ENCODE measurements at regions not wholly inside any gene's neighbourhood (a gene's known extent, or its start where the extent isn't known, plus 50 kb on each side); places are given as distances from the start of the nearest gene placed in this dataset.

- Histone ChIP-seq H3K9me3 (ENCODE audit: low read length) (no peaks in the 10 kb centered on the region), H3K79me2 (ENCODE audit: insufficient read depth, low read length) (no peaks in the 10 kb centered on the region), H3K4me1 (ENCODE audit: insufficient read depth, low read length) (no peaks in the 10 kb centered on the region), H3K9ac (ENCODE audit: insufficient read depth, low read depth, low read length) (no peak overlapping the region), H2AFZ (ENCODE audit: low read length) (no peak overlapping the region), H4K20me1 (ENCODE audit: insufficient read depth, low read length) (no peaks in the 10 kb centered on the region), H3K27me3 (ENCODE audit: control insufficient read depth in 1 of 2, insufficient read depth in 2 of 2, low read length in 2 of 2) (peaks cover 0 to 13% of the 10 kb centered on the region in 2 experiments; a peak in 2 of 5 replicates), H3K27ac (ENCODE audit: extremely low read length, insufficient read depth, low read length) (no peak overlapping the region), H3K4me3 (replicated peaks in 1 of 3; ENCODE audit: insufficient read depth in 1 of 3, low read depth in 2 of 3, low read length in 3 of 3) (no peak overlapping the region), H3K36me3 (replicated peaks in 1 of 2; ENCODE audit: control insufficient read depth in 1 of 2, insufficient read depth in 2 of 2, low read length in 2 of 2) (no peaks in the 10 kb centered on the region), H3K4me2 (ENCODE audit: low read depth, low read length) (no peak overlapping the region)
- FAIRE-seq (no peak), DNase-seq (ENCODE audit: low spot score) (no peak), ATAC-seq (peak; percentile 61)
- no TSS peak for BruUV-seq (replicated peaks)
- intact Hi-C loops (cut with micrococcal nuclease; ENCODE audit: unreplicated experiment): no loop called here
- in situ Hi-C loops (cut with HindIII; ENCODE audit: extremely low pct_ligation_motif_present, low pct_unique_long_range_greater_than_20kb): no loop called here
- ChIA-PET CTCF (ENCODE audit: low intra/inter-chr PET ratio, low total read pairs) (no interaction called here), POLR2A (no interaction called here)
- TF ChIP-seq, protein P1, sequence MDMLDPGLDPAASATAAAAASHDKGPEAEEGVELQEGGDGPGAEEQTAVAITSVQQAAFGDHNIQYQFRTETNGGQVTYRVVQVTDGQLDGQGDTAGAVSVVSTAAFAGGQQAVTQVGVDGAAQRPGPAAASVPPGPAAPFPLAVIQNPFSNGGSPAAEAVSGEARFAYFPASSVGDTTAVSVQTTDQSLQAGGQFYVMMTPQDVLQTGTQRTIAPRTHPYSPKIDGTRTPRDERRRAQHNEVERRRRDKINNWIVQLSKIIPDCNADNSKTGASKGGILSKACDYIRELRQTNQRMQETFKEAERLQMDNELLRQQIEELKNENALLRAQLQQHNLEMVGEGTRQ (IDR thresholded peaks at IDR 0.05; ENCODE audit: low read depth, low read length): no peak
- TF ChIP-seq, protein P1 (CRISPR knock-in tag; IDR thresholded peaks at IDR 0.05; ENCODE audit: borderline replicate concordance): no peak
- TF ChIP-seq ZNF530 (CRISPR knock-in tag; IDR thresholded peaks at IDR 0.05; ENCODE audit: low read depth): no peak
- no peak for TF ChIP-seq FOSL1 (CRISPR knock-in tag; IDR thresholded peaks at IDR 0.05; ENCODE audit: borderline replicate concordance)
- no peak for TF ChIP-seq HMGXB4 (CRISPR knock-in tag; IDR thresholded peaks at IDR 0.05; ENCODE audit: borderline replicate concordance in 1 of 2, low read depth in 1 of 2)
- TF ChIP-seq ZNF567 (CRISPR knock-in tag; IDR thresholded peaks at IDR 0.05; ENCODE audit: borderline replicate concordance): no peak
- no peak for TF ChIP-seq ISL2 (CRISPR knock-in tag; IDR thresholded peaks at IDR 0.05)
- no peak for TF ChIP-seq ZBTB7B (CRISPR knock-in tag; IDR thresholded peaks at IDR 0.05)
- TF ChIP-seq, protein P2, sequence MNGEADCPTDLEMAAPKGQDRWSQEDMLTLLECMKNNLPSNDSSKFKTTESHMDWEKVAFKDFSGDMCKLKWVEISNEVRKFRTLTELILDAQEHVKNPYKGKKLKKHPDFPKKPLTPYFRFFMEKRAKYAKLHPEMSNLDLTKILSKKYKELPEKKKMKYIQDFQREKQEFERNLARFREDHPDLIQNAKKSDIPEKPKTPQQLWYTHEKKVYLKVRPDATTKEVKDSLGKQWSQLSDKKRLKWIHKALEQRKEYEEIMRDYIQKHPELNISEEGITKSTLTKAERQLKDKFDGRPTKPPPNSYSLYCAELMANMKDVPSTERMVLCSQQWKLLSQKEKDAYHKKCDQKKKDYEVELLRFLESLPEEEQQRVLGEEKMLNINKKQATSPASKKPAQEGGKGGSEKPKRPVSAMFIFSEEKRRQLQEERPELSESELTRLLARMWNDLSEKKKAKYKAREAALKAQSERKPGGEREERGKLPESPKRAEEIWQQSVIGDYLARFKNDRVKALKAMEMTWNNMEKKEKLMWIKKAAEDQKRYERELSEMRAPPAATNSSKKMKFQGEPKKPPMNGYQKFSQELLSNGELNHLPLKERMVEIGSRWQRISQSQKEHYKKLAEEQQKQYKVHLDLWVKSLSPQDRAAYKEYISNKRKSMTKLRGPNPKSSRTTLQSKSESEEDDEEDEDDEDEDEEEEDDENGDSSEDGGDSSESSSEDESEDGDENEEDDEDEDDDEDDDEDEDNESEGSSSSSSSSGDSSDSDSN (CRISPR knock-in tag; IDR thresholded peaks at IDR 0.05): no peak
These were observed 102.5 kb upstream of the EEF2KMT start for GRCh38 chr16:5200123-5200522.

All from HepG2 (cell line).